NCI-H510A (cell line): ENCODE measurements at regions not wholly inside any gene's neighbourhood (a gene's known extent, or its start where the extent isn't known, plus 50 kb on each side); places are given as distances from the start of the nearest gene placed in this dataset.
"Not testable (repeated sequence)": the region's sequence is repeated elsewhere in the genome, so short reads cannot be mapped to it uniquely, and the experiment has no call there.

Experiments
- DNase-seq: peaks from one replicate; lab custom pipeline; 2025; lab: John Stamatoyannopoulos, UW

GRCh38 chr1:30184393-30185141, 538.8 kb downstream of the MATN1 start:
- no peak for DNase-seq

GRCh38 chr1:30183895-30184294, 539.5 kb downstream of the MATN1 start:
- no peak for DNase-seq

- no peak for DNase-seq
These were observed 540.4 kb downstream of the MATN1 start for GRCh38 chr1:30183006-30183405.

GRCh38 chr1:30179942-30180543, 543.3 kb downstream of the MATN1 start:
- DNase-seq, result no peak

GRCh38 chr1:30176477-30176876, 546.9 kb downstream of the MATN1 start:
- DNase-seq, result no peak

GRCh38 chr1:30174499-30174898, 548.9 kb downstream of the MATN1 start:
- DNase-seq, result no peak

- DNase-seq, result no peak
These were observed 549.8 kb downstream of the MATN1 start for GRCh38 chr1:30173560-30173959.

- no peak for DNase-seq
These were observed 550.6 kb downstream of the MATN1 start for GRCh38 chr1:30172757-30173156.

- no peak for DNase-seq
These were observed 551.1 kb downstream of the MATN1 start for GRCh38 chr1:30172299-30172694.

GRCh38 chr1:30171537-30172298, 551.7 kb downstream of the MATN1 start:
- no peak for DNase-seq

GRCh38 chr1:30169269-30169668, 554.1 kb downstream of the MATN1 start:
- DNase-seq, result no peak

- DNase-seq, result no peak
These were observed 557.2 kb downstream of the MATN1 start for GRCh38 chr1:30166174-30166573.

- no peak for DNase-seq
These were observed 558.3 kb downstream of the MATN1 start for GRCh38 chr1:30165116-30165515.

GRCh38 chr1:30164693-30165092, 558.7 kb downstream of the MATN1 start:
- DNase-seq, result no peak

GRCh38 chr1:30162565-30162964, 560.8 kb downstream of the MATN1 start:
- no peak for DNase-seq

- no peak for DNase-seq
These were observed 561.4 kb downstream of the MATN1 start for GRCh38 chr1:30161953-30162352.

GRCh38 chr1:30160999-30161689, 562.2 kb downstream of the MATN1 start:
- DNase-seq, result no peak

- DNase-seq, result no peak
These were observed 564.4 kb downstream of the MATN1 start for GRCh38 chr1:30159015-30159414.

GRCh38 chr1:30155698-30156097, 567.7 kb downstream of the MATN1 start:
- DNase-seq, result not testable (repeated sequence)

GRCh38 chr1:30155253-30155652, 568.1 kb downstream of the MATN1 start:
- DNase-seq, result not testable (repeated sequence)

GRCh38 chr1:30153743-30154449, 569.5 kb downstream of the MATN1 start:
- DNase-seq, result no peak

GRCh38 chr1:30151826-30152225, 571.6 kb downstream of the MATN1 start:
- no peak for DNase-seq
